MM.1S (cell line): ENCODE measurements at regions not wholly inside any gene's neighbourhood (a gene's known extent, or its start where the extent isn't known, plus 50 kb on each side); places are given as distances from the start of the nearest gene placed in this dataset.

Experiments used
- CTCF ChIP-seq: fragments of 300-600 bp; sonication (generic); IDR thresholded peaks from 2 replicates; pipeline ENCODE4 v1.5.1; 2016; ENCODE audit warnings: antibody characterized with exemption, low read length, mixed read lengths
- EZH2 ChIP-seq: fragments of 300-600 bp; sonication (generic); optimal IDR thresholded peaks from 2 replicates; pipeline ENCODE3; 2017; ENCODE audit warnings: low read depth, mild to moderate bottlenecking, antibody characterized with exemption, low read length, mixed read lengths
- EZH2phosphoT487 ChIP-seq: fragments of 300-600 bp; sonication (generic); IDR thresholded peaks from 2 replicates; pipeline ENCODE4 v1.6.1; 2018; ENCODE audit warnings: antibody characterized with exemption, low read length

- TF ChIP-seq EZH2 (no peak), CTCF (no peak), EZH2phosphoT487 (no peak)
These were observed 114.2 kb upstream of the IGLL5 start for GRCh38 chr22:22773427-22773826.
